Gastroesophageal sphincter (tissue), 4 donors: ENCODE measurements at regions not wholly inside any gene's neighbourhood (a gene's known extent, or its start where the extent isn't known, plus 50 kb on each side); places are given as distances from the start of the nearest gene placed in this dataset.

Experiments used
- ATAC-seq: fragments of 150-250 bp; one replicate; pipeline ENCODE4 v1.9.1; 2016; ENCODE audit warnings: mild to moderate bottlenecking, moderate library complexity
- H3K27ac ChIP-seq, 4 donors: fragments of 200-600 bp; sonication (generic) in 3 of 4; 1 replicate in 3 of 4; 2 replicates in 1 of 4; pipeline ENCODE4 v1.5.1; 2016 to 2019
- H3K27me3 ChIP-seq: fragments of 200-600 bp; sonication (generic); one replicate; pipeline ENCODE4 v1.5.1; 2019
- H3K36me3 ChIP-seq, 2 donors: fragments of 200-600 bp; sonication (generic); one replicate each; pipeline ENCODE4 v1.5.1; 2019; ENCODE audit warnings: control low read depth in 1 of 2
- H3K4me1 ChIP-seq, 3 donors: fragments of 200-600 bp; sonication (generic); 1 replicate in 2 of 3; 2 replicates in 1 of 3; pipeline ENCODE4 v1.5.1; 2016 to 2019; ENCODE audit warnings: control low read depth in 2 of 3
- H3K4me3 ChIP-seq, 2 donors: fragments of 200-600 bp; sonication (generic); one replicate each; pipeline ENCODE4 v1.5.1; 2019; ENCODE audit warnings: mild to moderate bottlenecking in 1 of 2, moderate library complexity in 1 of 2
- H3K9me3 ChIP-seq, 3 donors: fragments of 200-600 bp; sonication (generic); one replicate each; pipeline ENCODE4 v1.5.1; 2017 to 2019; ENCODE audit warnings: control low read depth in 2 of 3
- CTCF ChIP-seq, 4 experiments: fragments of 200-600 bp in 2 of 4; fragments of 450-650 bp in 2 of 4; sonication (generic) in 1 of 4; IDR thresholded peaks; one replicate each; pipeline ENCODE4 v1.5.1; 2017 to 2019; ENCODE audit warnings: antibody characterized with exemption in 4 of 4, mild to moderate bottlenecking in 2 of 4, moderate library complexity in 2 of 4
- EP300 ChIP-seq: sonication (generic); formaldehyde crosslinking; IDR thresholded peaks from one replicate; pipeline ENCODE4 v1.6.1; 2017; ENCODE audit warnings: antibody characterized with exemption, mild to moderate bottlenecking
- POLR2A ChIP-seq, 2 donors: fragments of 450-650 bp; IDR thresholded peaks; one replicate each; pipeline ENCODE4 v1.6.1; 2017; ENCODE audit warnings: antibody characterized with exemption in 2 of 2, mild to moderate bottlenecking in 2 of 2, moderate library complexity in 1 of 2
- POLR2AphosphoS5 ChIP-seq: sonication (generic); formaldehyde crosslinking; IDR thresholded peaks from one replicate; pipeline ENCODE4 v1.6.1; 2017; ENCODE audit warnings: antibody characterized with exemption
- WGBS, 2 donors: methylation state at CpG; one replicate each; pipeline ENCODE4 v1.1.5; 2018; ENCODE audit warnings: low coverage in 1 of 2; 5-methylcytosine and 5-hydroxymethylcytosine counted together

GRCh38 chr2:188131281-188131680 is 160.4 kb upstream of the GULP1 start:
- H3K27me3 ChIP-seq, result no peaks in the 10 kb centered on the region
- ATAC-seq, result no peak
- no peak overlapping the region for H3K4me3 ChIP-seq
- 63 to 86% methylated on average over 1 of the region's 1 CpG for WGBS, 2 donors
- TF ChIP-seq POLR2AphosphoS5 (no peak), CTCF (IDR thresholded peaks at IDR 0.05) (no peak), EP300 (no peak), POLR2A (IDR thresholded peaks at IDR 0.05) (no peak)
- no peak overlapping the region for H3K27ac ChIP-seq
- no peaks in the 10 kb centered on the region for H3K9me3 ChIP-seq
- H3K4me1 ChIP-seq, result no peaks in the 10 kb centered on the region
- no peaks in the 10 kb centered on the region for H3K36me3 ChIP-seq

- TF ChIP-seq CTCF (IDR thresholded peaks at IDR 0.05) (no peak), POLR2A (IDR thresholded peaks at IDR 0.05) (no peak), POLR2AphosphoS5 (no peak), EP300 (no peak)
- Histone ChIP-seq H3K9me3 (no peaks in the 10 kb centered on the region), H3K4me1 (no peaks in the 10 kb centered on the region), H3K27ac (no peak overlapping the region), H3K27me3 (no peaks in the 10 kb centered on the region), H3K4me3 (no peak overlapping the region), H3K36me3 (no peaks in the 10 kb centered on the region)
- ATAC-seq, result no peak
- WGBS, 2 donors, result 49 to 52% methylated on average over 5 of the region's 5 CpGs
These were observed 159.3 kb upstream of the GULP1 start for GRCh38 chr2:188132385-188132784.

- no peak for ATAC-seq
- no peaks in the 10 kb centered on the region for H3K36me3 ChIP-seq
- H3K27ac ChIP-seq, result no peak overlapping the region
- no peaks in the 10 kb centered on the region for H3K4me1 ChIP-seq
- TF ChIP-seq POLR2AphosphoS5 (no peak), EP300 (no peak), CTCF (IDR thresholded peaks at IDR 0.05) (no peak), POLR2A (IDR thresholded peaks at IDR 0.05) (no peak)
- no peaks in the 10 kb centered on the region for H3K9me3 ChIP-seq
- WGBS, 2 donors, result 50 to 92% methylated on average over 1 of the region's 1 CpG
- no peaks in the 10 kb centered on the region for H3K27me3 ChIP-seq
- H3K4me3 ChIP-seq, result no peak overlapping the region
These were observed 157.4 kb upstream of the GULP1 start for GRCh38 chr2:188134241-188134640.

- ATAC-seq, result no peak
- no peaks in the 10 kb centered on the region for H3K9me3 ChIP-seq
- H3K27ac ChIP-seq, result no peak overlapping the region
- no peak for TF ChIP-seq CTCF (IDR thresholded peaks at IDR 0.05)
- TF ChIP-seq EP300, result no peak
- no peak for TF ChIP-seq POLR2AphosphoS5
- no peak for TF ChIP-seq POLR2A (IDR thresholded peaks at IDR 0.05)
- H3K4me3 ChIP-seq, result no peak overlapping the region
- no peaks in the 10 kb centered on the region for H3K4me1 ChIP-seq
- no peaks in the 10 kb centered on the region for H3K27me3 ChIP-seq
- H3K36me3 ChIP-seq, result no peaks in the 10 kb centered on the region
These were observed 153.4 kb upstream of the GULP1 start for GRCh38 chr2:188138313-188138712.

GRCh38 chr2:188142088-188142487 is 149.6 kb upstream of the GULP1 start:
- Histone ChIP-seq H3K27me3 (no peaks in the 10 kb centered on the region), H3K36me3 (no peaks in the 10 kb centered on the region), H3K4me1 (no peaks in the 10 kb centered on the region), H3K27ac (no peak overlapping the region), H3K4me3 (no peak overlapping the region), H3K9me3 (no peaks in the 10 kb centered on the region)
- ATAC-seq, result no peak
- no peak for TF ChIP-seq POLR2A (IDR thresholded peaks at IDR 0.05)
- TF ChIP-seq POLR2AphosphoS5, result no peak
- TF ChIP-seq EP300, result no peak
- no peak for TF ChIP-seq CTCF (IDR thresholded peaks at IDR 0.05)
